ENCODE measurements at regions not wholly inside any gene's neighbourhood (a gene's known extent, or its start where the extent isn't known, plus 50 kb on each side); places are given as distances from the start of the nearest gene placed in this dataset.

- FAIRE-seq (no peak), DNase-seq (no peak)
- H3K4me3 ChIP-seq (ENCODE audit: low read length in 3 of 3) = no peak overlapping the region
- H3K27ac ChIP-seq (ENCODE audit: low read depth in 2 of 2, low read length in 2 of 2) = no peak overlapping the region
- H3K36me3 ChIP-seq (ENCODE audit: control insufficient read depth in 2 of 3, insufficient read depth in 3 of 3, low read length in 3 of 3) = no peaks in the 10 kb centered on the region
- H3K9me3 ChIP-seq (ENCODE audit: control insufficient read depth in 2 of 3, insufficient read depth in 1 of 3, low read length in 3 of 3) = no peaks in the 10 kb centered on the region
- no peaks in the 10 kb centered on the region for H3K4me1 ChIP-seq (ENCODE audit: control insufficient read depth in 2 of 3, insufficient read depth in 2 of 3, low read depth in 1 of 3, low read length in 3 of 3)
- H3K27me3 ChIP-seq (ENCODE audit: control insufficient read depth, insufficient read depth, low read length) = no peaks in the 10 kb centered on the region
- intact Hi-C loops (cut with DNase I) = no loop called here
- TF ChIP-seq, protein P1, sequence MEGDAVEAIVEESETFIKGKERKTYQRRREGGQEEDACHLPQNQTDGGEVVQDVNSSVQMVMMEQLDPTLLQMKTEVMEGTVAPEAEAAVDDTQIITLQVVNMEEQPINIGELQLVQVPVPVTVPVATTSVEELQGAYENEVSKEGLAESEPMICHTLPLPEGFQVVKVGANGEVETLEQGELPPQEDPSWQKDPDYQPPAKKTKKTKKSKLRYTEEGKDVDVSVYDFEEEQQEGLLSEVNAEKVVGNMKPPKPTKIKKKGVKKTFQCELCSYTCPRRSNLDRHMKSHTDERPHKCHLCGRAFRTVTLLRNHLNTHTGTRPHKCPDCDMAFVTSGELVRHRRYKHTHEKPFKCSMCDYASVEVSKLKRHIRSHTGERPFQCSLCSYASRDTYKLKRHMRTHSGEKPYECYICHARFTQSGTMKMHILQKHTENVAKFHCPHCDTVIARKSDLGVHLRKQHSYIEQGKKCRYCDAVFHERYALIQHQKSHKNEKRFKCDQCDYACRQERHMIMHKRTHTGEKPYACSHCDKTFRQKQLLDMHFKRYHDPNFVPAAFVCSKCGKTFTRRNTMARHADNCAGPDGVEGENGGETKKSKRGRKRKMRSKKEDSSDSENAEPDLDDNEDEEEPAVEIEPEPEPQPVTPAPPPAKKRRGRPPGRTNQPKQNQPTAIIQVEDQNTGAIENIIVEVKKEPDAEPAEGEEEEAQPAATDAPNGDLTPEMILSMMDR (IDR thresholded peaks at IDR 0.05; ENCODE audit: borderline replicate concordance, extremely low read depth, insufficient read depth) = no peak
- no peak overlapping the region for H3K9ac ChIP-seq (ENCODE audit: low read length in 3 of 3)
Observed at GRCh38 chr10:21095494-21096055, 198.5 kb upstream of the NEBL start.

DNA sequence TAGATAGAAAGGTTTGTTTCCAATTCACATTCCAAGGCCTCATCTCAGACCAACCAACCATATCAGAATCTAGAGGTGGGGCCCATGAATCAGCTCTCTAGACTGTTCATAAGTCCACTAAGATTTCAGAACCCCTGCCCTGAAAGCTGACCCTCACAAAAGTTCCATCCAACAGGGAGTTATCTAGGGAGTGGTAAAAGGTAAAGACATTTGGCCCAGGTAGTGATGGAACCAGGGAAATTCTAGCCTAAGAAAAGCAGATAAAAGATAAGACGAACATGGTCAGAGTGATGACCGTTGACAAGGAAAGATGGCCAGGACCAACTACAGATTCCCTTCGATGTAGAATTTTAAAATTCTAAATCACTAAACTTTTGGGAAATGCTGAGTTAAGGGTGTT is 198.0 kb upstream of the NEBL start:
- Histone ChIP-seq H3K9ac (ENCODE audit: low read length in 3 of 3) (no peak overlapping the region), H3K4me1 (ENCODE audit: control insufficient read depth in 2 of 3, insufficient read depth in 2 of 3, low read depth in 1 of 3, low read length in 3 of 3) (no peaks in the 10 kb centered on the region), H3K4me3 (ENCODE audit: low read length in 3 of 3) (no peak overlapping the region), H3K36me3 (ENCODE audit: control insufficient read depth in 2 of 3, insufficient read depth in 3 of 3, low read length in 3 of 3) (no peaks in the 10 kb centered on the region), H3K27me3 (ENCODE audit: control insufficient read depth, insufficient read depth, low read length) (no peaks in the 10 kb centered on the region), H3K9me3 (ENCODE audit: control insufficient read depth in 2 of 3, insufficient read depth in 1 of 3, low read length in 3 of 3) (no peaks in the 10 kb centered on the region), H3K27ac (ENCODE audit: low read depth in 2 of 2, low read length in 2 of 2) (no peak overlapping the region)
- intact Hi-C loops (cut with DNase I) = no loop called here
- DNase-seq = no peak
- TF ChIP-seq, protein P1 (IDR thresholded peaks at IDR 0.05; ENCODE audit: borderline replicate concordance, extremely low read depth, insufficient read depth) = no peak
- FAIRE-seq = no peak

- no peak overlapping the region for H3K27ac ChIP-seq (ENCODE audit: low read depth in 2 of 2, low read length in 2 of 2)
- no peak overlapping the region for H3K9ac ChIP-seq (ENCODE audit: low read length in 3 of 3)
- no peaks in the 10 kb centered on the region for H3K27me3 ChIP-seq (ENCODE audit: control insufficient read depth, insufficient read depth, low read length)
- intact Hi-C loops (cut with DNase I) = no loop called here
- H3K36me3 ChIP-seq (ENCODE audit: control insufficient read depth in 2 of 3, insufficient read depth in 3 of 3, low read length in 3 of 3) = no peaks in the 10 kb centered on the region
- no peaks in the 10 kb centered on the region for H3K4me1 ChIP-seq (ENCODE audit: control insufficient read depth in 2 of 3, insufficient read depth in 2 of 3, low read depth in 1 of 3, low read length in 3 of 3)
- no peak for FAIRE-seq
- no peak for DNase-seq
- no peak overlapping the region for H3K4me3 ChIP-seq (ENCODE audit: low read length in 3 of 3)
- H3K9me3 ChIP-seq (ENCODE audit: control insufficient read depth in 2 of 3, insufficient read depth in 1 of 3, low read length in 3 of 3) = no peaks in the 10 kb centered on the region
- TF ChIP-seq, protein P1 (IDR thresholded peaks at IDR 0.05; ENCODE audit: borderline replicate concordance, extremely low read depth, insufficient read depth) = no peak
Observed at GRCh38 chr10:21092683-21093524, 195.8 kb upstream of the NEBL start.
